ENCODE measurements at regions not wholly inside any gene's neighbourhood (a gene's known extent, or its start where the extent isn't known, plus 50 kb on each side); places are given as distances from the start of the nearest gene placed in this dataset.

- DNase-seq, result no peak
These were observed 434.7 kb downstream of the FOXO1 start for GRCh38 chr13:40231751-40232150.

GRCh38 chr13:40232311-40233040 lies 434.0 kb downstream of the FOXO1 start:
- no peak for DNase-seq

GRCh38 chr13:40233731-40234195 lies 432.7 kb downstream of the FOXO1 start:
- no peak for DNase-seq

GRCh38 chr13:40235160-40235796 lies 431.2 kb downstream of the FOXO1 start:
- no peak for DNase-seq

- DNase-seq, result no peak
These were observed 429.8 kb downstream of the FOXO1 start for GRCh38 chr13:40236566-40237168.

- no peak for DNase-seq
These were observed 427.7 kb downstream of the FOXO1 start for GRCh38 chr13:40238761-40239160.

- no peak for DNase-seq
These were observed 426.1 kb downstream of the FOXO1 start for GRCh38 chr13:40240293-40240692.

GRCh38 chr13:40241125-40241798 lies 425.2 kb downstream of the FOXO1 start:
- no peak for DNase-seq

- DNase-seq, result no peak
These were observed 423.4 kb downstream of the FOXO1 start for GRCh38 chr13:40243047-40243446.

- DNase-seq, result no peak
These were observed 422.5 kb downstream of the FOXO1 start for GRCh38 chr13:40243982-40244381.

- no peak for DNase-seq
These were observed 420.9 kb downstream of the FOXO1 start for GRCh38 chr13:40245567-40245966.

GRCh38 chr13:40247845-40248244 lies 418.6 kb downstream of the FOXO1 start:
- no peak for DNase-seq

- peak in 1 of 5 experiments; percentile 47 for DNase-seq
These were observed 415.0 kb downstream of the FOXO1 start for GRCh38 chr13:40251343-40252032.

GRCh38 chr13:40252241-40252640 lies 414.2 kb downstream of the FOXO1 start:
- DNase-seq, result no peak

GRCh38 chr13:40252676-40253075 lies 413.8 kb downstream of the FOXO1 start:
- DNase-seq, result no peak

- no peak for DNase-seq
These were observed 412.0 kb downstream of the FOXO1 start for GRCh38 chr13:40254394-40254793.

GRCh38 chr13:40255551-40255950 lies 410.9 kb downstream of the FOXO1 start:
- DNase-seq, result no peak

GRCh38 chr13:40259899-40260298 lies 406.5 kb downstream of the FOXO1 start:
- no peak for DNase-seq

- DNase-seq, result no peak
These were observed 405.1 kb downstream of the FOXO1 start for GRCh38 chr13:40261336-40261735.

GRCh38 chr13:40261947-40262346 lies 404.5 kb downstream of the FOXO1 start:
- no peak for DNase-seq

- DNase-seq, result no peak
These were observed 397.4 kb downstream of the FOXO1 start for GRCh38 chr13:40269086-40269485.

- peak in 1 of 5 experiments; percentile 13 for DNase-seq
These were observed 395.7 kb downstream of the FOXO1 start for GRCh38 chr13:40270726-40271125.
